Thymus (tissue), 11 donors: ENCODE measurements at regions not wholly inside any gene's neighbourhood (a gene's known extent, or its start where the extent isn't known, plus 50 kb on each side); places are given as distances from the start of the nearest gene placed in this dataset.
"Not testable (repeated sequence)": the region's sequence is repeated elsewhere in the genome, so short reads cannot be mapped to it uniquely, and the experiment has no call there.

Experiments used
- DNase-seq, 9 donors: peaks; one replicate each; pipeline ENCODE4 v3.0.0-alpha.2; 2013; ENCODE audit warnings: low spot score in 9 of 9, low read depth in 6 of 9, missing footprints in 1 of 9
- H3K27ac ChIP-seq, 2 donors: one replicate each; pipeline ENCODE4 v1.5.1; 2013; ENCODE audit warnings: control low read depth in 1 of 2, low read depth in 1 of 2, low read length in 1 of 2, mild to moderate bottlenecking in 1 of 2, moderate library complexity in 1 of 2
- H3K27me3 ChIP-seq, 2 donors: one replicate each; pipeline ENCODE4 v1.5.1; 2013; ENCODE audit warnings: low read length in 1 of 2; ENCODE audit not compliant: control insufficient read depth in 2 of 2, insufficient read depth in 1 of 2
- H3K36me3 ChIP-seq, 2 donors: one replicate each; pipeline ENCODE4 v1.5.1; 2013; ENCODE audit warnings: low read length in 1 of 2, mild to moderate bottlenecking in 1 of 2, moderate library complexity in 1 of 2; ENCODE audit not compliant: control insufficient read depth in 2 of 2, insufficient read depth in 2 of 2
- H3K4me1 ChIP-seq, 2 donors: one replicate each; pipeline ENCODE4 v1.5.1; 2013; ENCODE audit warnings: low read length in 2 of 2; ENCODE audit not compliant: control insufficient read depth in 2 of 2, insufficient read depth in 2 of 2
- H3K4me3 ChIP-seq, 2 donors: one replicate each; pipeline ENCODE4 v1.5.1; 2013; ENCODE audit warnings: low read length in 2 of 2, control low read depth in 1 of 2, mild to moderate bottlenecking in 1 of 2
- H3K9me3 ChIP-seq, 2 donors: one replicate each; pipeline ENCODE4 v1.5.1; 2013; ENCODE audit warnings: low read length in 1 of 2, mild to moderate bottlenecking in 1 of 2; ENCODE audit not compliant: control insufficient read depth in 2 of 2, insufficient read depth in 1 of 2
- WGBS: extraction: QIAGEN DNeasy Blood & Tissue Kit; methylation state at CpG from one replicate; pipeline ENCODE4 v1.1.7; 2013; 5-methylcytosine and 5-hydroxymethylcytosine counted together
- donor health status: healthy.

DNA sequence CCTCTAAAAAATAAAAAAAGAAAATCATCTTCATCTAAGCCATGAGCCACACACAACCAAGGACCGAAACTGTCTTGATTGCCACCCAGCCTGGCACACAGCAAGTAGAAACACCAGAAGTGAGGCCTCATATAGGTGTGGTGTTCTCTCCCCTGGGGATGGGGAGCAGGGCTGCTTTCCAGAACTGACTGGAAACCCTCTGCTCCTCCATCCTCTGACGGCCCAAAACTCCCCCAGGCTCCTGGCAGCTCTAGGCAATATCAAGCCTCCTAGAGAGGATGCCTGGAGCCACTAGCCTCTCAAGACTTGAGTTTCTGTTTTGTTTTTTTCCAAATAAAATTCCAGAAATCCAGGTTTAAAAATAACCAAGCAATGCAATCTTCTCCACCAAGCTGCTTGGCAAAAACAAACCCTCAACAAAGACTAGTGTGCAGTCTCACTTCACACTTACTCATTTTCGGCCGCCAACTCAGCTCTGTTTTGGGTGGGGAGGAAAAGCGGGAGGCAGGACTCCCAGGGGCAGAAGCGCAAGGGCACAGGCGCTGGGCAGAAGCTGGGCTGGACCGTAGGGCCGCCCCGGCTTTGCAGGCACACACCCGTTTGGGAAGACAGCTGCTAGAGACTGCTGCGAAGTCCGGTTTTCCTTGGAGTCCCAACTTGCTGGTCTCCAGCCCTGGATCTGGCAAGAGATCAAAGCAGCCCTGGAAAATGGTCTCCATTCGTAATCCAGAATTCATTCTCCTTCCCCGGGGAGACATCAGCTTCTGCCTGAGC lies 78.2 kb upstream of the CAPZB start:
- Histone ChIP-seq H3K4me3 (no peak overlapping the region), H3K27ac (peak overlapping the region in 1 of 2 donors; percentile 12), H3K36me3 (no peaks in the 10 kb centered on the region), H3K9me3 (no peaks in the 10 kb centered on the region), H3K4me1 (no peaks in the 10 kb centered on the region), H3K27me3 (no peaks in the 10 kb centered on the region)
- no peak for DNase-seq
- 90% methylated on average over 15 of the region's 15 CpGs for WGBS

- 100% methylated on average over 2 of the region's 2 CpGs for WGBS
Measured at GRCh38 chr1:19562847-19563246, 77.5 kb upstream of the CAPZB start.

DNA sequence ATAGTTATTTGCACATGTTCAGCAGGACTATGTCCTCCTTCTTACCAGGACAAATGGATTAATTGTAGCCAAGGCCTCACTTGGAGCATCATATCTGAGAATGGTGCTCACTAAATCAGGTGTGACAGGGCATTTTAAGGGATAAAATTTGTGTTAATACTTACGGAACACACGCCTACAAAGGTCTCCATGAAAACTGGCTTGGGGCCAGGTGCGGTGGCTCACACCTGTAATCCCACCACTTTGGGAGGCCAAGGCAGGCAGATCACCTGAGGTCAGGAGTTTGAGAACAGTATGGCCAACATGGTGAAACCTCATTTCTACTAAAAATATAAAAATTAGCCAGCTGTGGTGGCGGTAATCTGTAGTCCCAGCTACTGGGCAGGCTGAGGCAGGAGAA lies 75.1 kb upstream of the CAPZB start:
- Histone ChIP-seq H3K27ac (no peak overlapping the region), H3K36me3 (no peaks in the 10 kb centered on the region), H3K4me1 (no peaks in the 10 kb centered on the region), H3K9me3 (no peaks in the 10 kb centered on the region), H3K4me3 (no peak overlapping the region), H3K27me3 (peaks cover 0 to 4% of the 10 kb centered on the region in 2 donors)
- 98% methylated on average over 4 of the region's 4 CpGs for WGBS
- no peak for DNase-seq

More at GRCh38 chr1:19562847-19563246, 77.5 kb upstream of the CAPZB start:
- Histone ChIP-seq H3K36me3 (no peaks in the 10 kb centered on the region), H3K4me3 (no peak overlapping the region), H3K27ac (no peak overlapping the region), H3K4me1 (no peaks in the 10 kb centered on the region), H3K27me3 (no peaks in the 10 kb centered on the region), H3K9me3 (no peaks in the 10 kb centered on the region)
- DNase-seq = no peak

DNA sequence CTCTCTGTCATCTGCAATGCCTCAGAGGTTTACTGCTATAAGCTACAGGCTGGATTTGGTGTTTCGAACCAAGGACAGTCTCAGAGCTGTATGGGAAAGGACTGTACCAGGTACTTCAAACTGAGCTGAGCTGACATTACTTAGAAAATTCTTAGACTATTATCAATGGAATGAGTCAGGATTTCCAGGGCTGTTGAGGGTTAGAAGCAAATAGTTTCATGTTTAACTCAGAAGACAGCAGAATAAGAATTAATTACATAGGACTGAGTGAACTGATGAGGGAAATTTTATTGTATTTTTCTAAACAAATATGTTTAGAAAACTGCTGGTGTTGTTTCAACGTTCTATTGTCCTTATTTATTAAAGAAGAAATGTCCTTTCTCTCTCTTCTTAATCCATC lies 74.3 kb upstream of the CAPZB start:
- no peaks in the 10 kb centered on the region for H3K9me3 ChIP-seq
- H3K36me3 ChIP-seq = no peaks in the 10 kb centered on the region
- no peak overlapping the region for H3K4me3 ChIP-seq
- 93% methylated on average over 2 of the region's 2 CpGs for WGBS
- H3K27me3 ChIP-seq = peaks cover 0 to 4% of the 10 kb centered on the region in 2 donors
- no peak for DNase-seq
- no peaks in the 10 kb centered on the region for H3K4me1 ChIP-seq
- no peak overlapping the region for H3K27ac ChIP-seq

DNA sequence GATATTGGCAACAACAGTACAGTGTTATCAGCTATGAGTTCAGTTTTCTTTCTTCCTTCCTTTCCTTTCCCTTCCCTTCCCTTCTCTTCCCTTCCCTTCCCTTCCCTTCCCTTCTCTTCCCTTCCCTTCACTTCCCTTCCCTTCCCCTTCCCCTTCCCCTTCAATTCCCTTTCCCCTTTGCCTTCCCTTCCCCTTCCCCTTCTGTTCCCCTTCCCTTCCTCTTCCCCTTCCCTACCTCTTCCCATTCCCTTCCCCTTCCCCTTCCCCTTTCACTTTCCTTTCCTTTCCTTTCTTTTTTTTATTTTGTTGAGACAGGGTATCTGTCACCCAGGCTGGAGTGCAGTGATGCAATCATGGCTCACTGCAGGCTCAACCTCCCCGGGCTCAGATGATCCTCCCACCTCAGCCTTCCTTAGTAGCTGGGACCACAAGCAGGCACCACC lies 72.3 kb upstream of the CAPZB start:
- no peak overlapping the region for H3K4me3 ChIP-seq
- H3K4me1 ChIP-seq = no peaks in the 10 kb centered on the region
- H3K36me3 ChIP-seq = no peaks in the 10 kb centered on the region
- peaks cover 0 to 4% of the 10 kb centered on the region in 2 donors for H3K27me3 ChIP-seq
- H3K9me3 ChIP-seq = no peaks in the 10 kb centered on the region
- 93% methylated on average over 1 of the region's 1 CpG for WGBS
- DNase-seq = no peak
- H3K27ac ChIP-seq = no peak overlapping the region

DNA sequence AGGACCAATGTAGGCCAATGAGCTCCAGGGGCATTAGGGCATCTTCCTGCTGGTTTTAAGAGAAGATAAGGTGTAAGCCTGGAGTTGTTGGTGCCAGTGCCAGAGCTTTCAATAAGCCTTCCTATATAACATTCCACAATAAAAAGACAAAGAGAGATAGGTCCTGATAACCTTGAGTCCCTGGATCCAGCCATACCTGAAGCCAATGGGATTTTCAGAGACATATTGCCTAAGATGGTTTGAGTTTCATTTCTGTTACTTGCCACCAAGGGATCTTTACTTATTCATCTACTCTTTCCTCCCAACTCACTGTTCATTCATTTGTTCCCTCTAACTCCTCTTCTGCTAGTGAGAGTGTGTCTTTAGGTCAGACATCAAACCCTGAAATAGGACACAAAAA lies 68.8 kb upstream of the CAPZB start:
- Histone ChIP-seq H3K36me3 (no peaks in the 10 kb centered on the region), H3K4me3 (no peak overlapping the region), H3K4me1 (no peaks in the 10 kb centered on the region), H3K27ac (no peak overlapping the region), H3K9me3 (no peaks in the 10 kb centered on the region), H3K27me3 (peaks cover 0 to 4% of the 10 kb centered on the region in 2 donors)
- DNase-seq = no peak

DNA sequence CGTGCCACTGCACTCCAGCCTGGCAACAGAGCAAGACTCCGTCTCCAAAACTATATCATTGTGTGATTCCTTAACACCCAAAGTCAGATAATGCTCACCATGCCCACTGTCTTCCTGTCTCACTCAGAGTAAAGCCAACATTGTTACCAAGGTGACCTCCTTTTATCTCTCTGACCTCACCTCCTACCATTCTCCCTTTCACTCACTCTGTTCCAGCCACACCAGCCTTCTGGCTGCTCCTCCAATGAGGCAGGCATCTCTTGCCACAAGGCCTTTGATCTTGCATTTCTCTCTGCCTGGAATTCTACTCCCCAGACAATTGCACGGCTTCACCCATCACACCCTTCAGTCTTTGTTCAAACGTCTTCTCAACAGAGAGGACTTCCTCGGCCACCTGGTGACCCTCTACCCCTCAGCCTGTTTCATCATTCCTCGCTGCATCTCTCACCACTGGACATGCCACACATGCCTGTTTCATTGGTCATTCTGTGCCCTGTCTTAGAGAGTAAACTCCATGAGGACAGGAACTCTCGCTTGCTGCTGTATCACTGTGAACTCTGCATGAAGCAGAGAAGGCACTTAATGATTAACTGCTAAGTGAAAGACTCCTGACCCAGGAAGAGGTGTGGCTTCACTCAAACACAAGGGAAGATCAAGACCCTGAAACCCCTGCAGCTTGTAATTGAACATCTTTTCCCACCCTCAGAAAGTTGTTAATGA lies 67.1 kb upstream of the CAPZB start:
- Histone ChIP-seq H3K27ac (no peak overlapping the region), H3K36me3 (no peaks in the 10 kb centered on the region), H3K27me3 (peaks cover 0 to 4% of the 10 kb centered on the region in 2 donors), H3K4me3 (no peak overlapping the region), H3K9me3 (peaks cover 0 to 7% of the 10 kb centered on the region in 2 donors), H3K4me1 (no peaks in the 10 kb centered on the region)
- WGBS = 88% methylated on average over 7 of the region's 7 CpGs
- no peak for DNase-seq

DNA sequence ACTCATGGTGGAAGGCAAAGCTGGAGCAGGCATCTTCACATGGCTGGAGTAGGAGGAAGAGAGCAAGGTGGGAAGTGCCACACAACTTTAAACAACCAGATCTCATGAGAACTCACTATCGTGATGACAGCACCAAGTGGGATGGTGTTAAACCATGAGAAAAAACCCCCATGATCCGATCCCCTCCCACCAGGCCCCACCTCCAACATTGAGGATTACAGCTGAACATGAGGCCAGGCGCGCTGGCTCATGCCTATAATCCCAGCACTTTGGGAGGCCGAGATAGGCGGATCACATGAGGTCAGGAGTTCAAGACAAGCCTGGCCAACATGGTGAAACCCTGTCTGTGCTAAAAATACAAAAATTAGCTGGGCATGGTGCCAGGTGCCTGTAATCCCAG lies 66.5 kb upstream of the CAPZB start:
- not testable (repeated sequence) for DNase-seq, H3K4me1 ChIP-seq, H3K27ac ChIP-seq, H3K36me3 ChIP-seq, H3K4me3 ChIP-seq, H3K27me3 ChIP-seq
- H3K9me3 ChIP-seq = peaks cover 0 to 11% of the 10 kb centered on the region in 2 donors
- 87% methylated on average over 6 of the region's 6 CpGs for WGBS

DNA sequence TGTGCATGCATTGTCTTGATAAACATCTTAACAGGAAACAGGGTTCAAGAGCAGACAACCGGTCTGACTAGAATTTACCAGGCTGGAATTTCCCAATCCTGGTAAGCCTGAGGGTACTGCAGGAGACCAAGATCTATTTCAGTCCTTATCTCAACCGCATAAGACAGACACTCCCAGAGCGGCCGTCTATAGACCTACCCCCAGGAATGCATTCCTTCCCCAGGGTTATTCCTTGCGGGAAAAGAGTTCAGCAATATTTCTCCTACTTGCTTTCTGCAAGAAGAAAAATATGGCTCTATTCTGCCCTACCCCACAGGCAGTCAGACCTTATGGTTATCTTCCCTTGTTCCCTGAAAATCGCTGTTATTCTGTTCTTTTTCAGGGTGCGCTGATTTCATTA lies 65.1 kb upstream of the CAPZB start:
- peaks cover 0 to 11% of the 10 kb centered on the region in 2 donors for H3K9me3 ChIP-seq
- H3K4me3 ChIP-seq, H3K27me3 ChIP-seq, H3K36me3 ChIP-seq, H3K4me1 ChIP-seq, H3K27ac ChIP-seq, DNase-seq: not testable (repeated sequence)
- WGBS = 93% methylated on average over 7 of the region's 7 CpGs
